HEK293T (cell line): ENCODE measurements at regions not wholly inside any gene's neighbourhood (a gene's known extent, or its start where the extent isn't known, plus 50 kb on each side); places are given as distances from the start of the nearest gene placed in this dataset.

Experiments
- CTCF ChIA-PET: fragments of 350-600 bp; formaldehyde crosslinking; extraction: SDS; loops from one replicate; lab custom pipeline; 2021; ENCODE audit warnings: antibody characterized with exemption, inconsistent platforms; lab: Yijun Ruan, JAX
- POLR2A ChIA-PET: fragments of 350-600 bp; formaldehyde crosslinking; extraction: SDS; loops from one replicate; lab custom pipeline; 2020; ENCODE audit warnings: antibody characterized with exemption, inconsistent platforms; lab: Yijun Ruan, JAX
- DNase-seq: peaks from one replicate; pipeline ENCODE4 v3.0.0; 2012; ENCODE audit warnings: mixed read lengths; ENCODE audit errors: extremely low spot score
- ARNT ChIP-seq: fragments of 450-650 bp; IDR thresholded peaks from 2 replicates; pipeline ENCODE4 v1.6.1; 2017; ENCODE audit warnings: mild to moderate bottlenecking
- BHLHE40 ChIP-seq: fragments of 450-650 bp; IDR thresholded peaks from 2 replicates; pipeline ENCODE4 v1.6.1; 2016; ENCODE audit warnings: mild to moderate bottlenecking, moderate library complexity, borderline replicate concordance
- CTBP1 ChIP-seq: fragments of 450-650 bp; IDR thresholded peaks from 2 replicates; pipeline ENCODE4 v1.6.1; 2016; ENCODE audit warnings: borderline replicate concordance
- ELF4 ChIP-seq: fragments of 450-650 bp; IDR thresholded peaks from 2 replicates; pipeline ENCODE4 v1.6.1; 2017; ENCODE audit warnings: antibody characterized with exemption
- FOXA1 ChIP-seq: fragments of 450-650 bp; IDR thresholded peaks from 2 replicates; pipeline ENCODE4 v1.6.1; 2016; ENCODE audit warnings: mild to moderate bottlenecking
- FOXK2 ChIP-seq: fragments of 450-650 bp; IDR thresholded peaks from 2 replicates; pipeline ENCODE4 v1.6.1; 2016; ENCODE audit warnings: mild to moderate bottlenecking
- FOXM1 ChIP-seq: fragments of 450-650 bp; IDR thresholded peaks from 2 replicates; pipeline ENCODE4 v1.6.1; 2017; ENCODE audit warnings: mild to moderate bottlenecking, borderline replicate concordance
- HDGF ChIP-seq: fragments of 450-650 bp; IDR thresholded peaks from 2 replicates; pipeline ENCODE4 v1.6.1; 2017; ENCODE audit warnings: antibody characterized with exemption, borderline replicate concordance
- L3MBTL2 ChIP-seq: fragments of 450-650 bp; conservative IDR thresholded peaks from 2 replicates; pipeline ENCODE4 v1.6.1; 2016; ENCODE audit warnings: mild to moderate bottlenecking
- LEF1 ChIP-seq: fragments of 450-650 bp; IDR thresholded peaks from 2 replicates; pipeline ENCODE4 v1.6.1; 2017; ENCODE audit warnings: mild to moderate bottlenecking, borderline replicate concordance
- NFRKB ChIP-seq: fragments of 450-650 bp; IDR thresholded peaks from 2 replicates; pipeline ENCODE4 v1.6.1; 2016; ENCODE audit warnings: mild to moderate bottlenecking, moderate library complexity
- SP1 ChIP-seq: fragments of 450-650 bp; IDR thresholded peaks from 2 replicates; pipeline ENCODE4 v1.6.1; 2017
- SUZ12 ChIP-seq: fragments of 450-650 bp; IDR thresholded peaks from 2 replicates; pipeline ENCODE4 v1.6.1; 2016; ENCODE audit warnings: mild to moderate bottlenecking
- TARDBP ChIP-seq: fragments of 450-650 bp; IDR thresholded peaks from 2 replicates; pipeline ENCODE4 v1.6.1; 2016
- ZNF384 ChIP-seq: fragments of 450-650 bp; IDR thresholded peaks from 2 replicates; pipeline ENCODE4 v1.6.1; 2016
- TF ChIP-seq, protein P1 (sequence below): fragments of 450-650 bp; IDR thresholded peaks from 2 replicates; pipeline ENCODE4 v1.6.1; 2016

DNA sequence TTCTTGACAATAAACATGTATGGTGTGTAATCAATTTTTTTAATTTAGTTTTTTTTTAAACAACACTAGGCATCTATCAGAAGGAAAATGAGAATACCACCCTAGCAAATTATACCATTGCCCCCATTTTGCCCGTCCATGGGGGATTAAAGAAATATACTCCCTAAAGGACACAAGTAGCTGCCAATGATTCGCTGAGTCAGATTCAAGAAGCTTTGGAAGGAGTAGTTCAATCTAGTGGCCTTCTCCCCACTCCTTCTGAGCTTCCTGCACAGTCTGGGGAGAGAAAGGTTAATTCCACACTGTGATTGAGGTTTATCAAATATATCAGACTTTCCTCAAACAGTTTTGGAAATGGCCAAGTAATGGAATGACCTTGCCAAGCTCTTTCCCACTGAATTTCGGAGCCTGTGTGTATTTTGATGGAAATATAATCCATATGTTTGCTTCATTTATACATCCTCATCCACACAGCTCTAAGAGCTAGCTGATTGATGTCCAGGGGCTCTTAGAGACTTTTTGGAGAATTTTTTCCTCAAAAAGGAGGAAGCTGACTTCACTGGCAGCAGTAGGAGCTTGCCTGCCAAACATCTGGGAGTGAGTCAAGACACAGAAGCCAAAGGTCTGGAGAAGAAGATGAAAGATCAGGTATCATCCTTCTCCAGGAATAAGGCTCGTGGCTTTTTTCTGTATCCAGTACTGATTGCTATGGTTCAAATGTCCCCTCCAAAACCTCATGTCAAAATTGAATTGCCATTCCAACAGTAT, 478.5 kb upstream of the PROK2 start:
- POLR2A ChIA-PET, result no interaction called here

DNA sequence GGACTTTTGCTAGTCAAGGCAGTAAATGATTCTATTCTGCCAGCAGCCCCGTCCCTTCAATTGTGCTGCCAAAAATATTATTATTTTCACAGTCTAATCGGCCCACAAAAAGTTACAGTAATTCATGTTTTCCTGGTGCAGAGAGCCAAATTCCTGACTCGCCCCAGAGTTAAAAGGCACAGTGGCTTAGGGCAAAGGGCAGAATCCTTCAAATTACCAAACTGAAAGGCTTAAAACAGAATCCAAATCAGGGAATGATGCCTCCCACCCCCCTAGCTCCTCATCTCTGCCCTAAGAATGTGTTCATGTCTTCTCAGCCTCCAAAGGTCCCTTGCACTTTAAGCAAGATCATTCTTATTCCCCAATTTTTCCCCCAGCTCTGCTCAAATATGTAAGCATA, 477.8 kb upstream of the PROK2 start:
- DNase-seq, result no peak
- ChIA-PET CTCF (interaction anchor here (0.7 to 2.0 kb wide), 2 partner anchors 307 to 480 kb away, joined by 7 to 8 read pairs; no protein-coding TSS in a partner anchor), POLR2A (no interaction called here)
- TF ChIP-seq SUZ12, result no peak

More for the DNA sequence above, 478.5 kb upstream of the PROK2 start:
- CTCF ChIA-PET, result interaction anchor here (0.7 to 2.0 kb wide), 3 partner anchors 307 to 481 kb away, joined by 5 to 8 read pairs (median 7); no protein-coding TSS in a partner anchor
- no peak for TF ChIP-seq CTBP1
- no peak for TF ChIP-seq SUZ12
- TF ChIP-seq ARNT, result no peak
- TF ChIP-seq BHLHE40, result no peak
- no peak for TF ChIP-seq FOXA1
- no peak for TF ChIP-seq FOXM1
- no peak for TF ChIP-seq SP1
- TF ChIP-seq L3MBTL2, result no peak
- no peak for DNase-seq

DNA sequence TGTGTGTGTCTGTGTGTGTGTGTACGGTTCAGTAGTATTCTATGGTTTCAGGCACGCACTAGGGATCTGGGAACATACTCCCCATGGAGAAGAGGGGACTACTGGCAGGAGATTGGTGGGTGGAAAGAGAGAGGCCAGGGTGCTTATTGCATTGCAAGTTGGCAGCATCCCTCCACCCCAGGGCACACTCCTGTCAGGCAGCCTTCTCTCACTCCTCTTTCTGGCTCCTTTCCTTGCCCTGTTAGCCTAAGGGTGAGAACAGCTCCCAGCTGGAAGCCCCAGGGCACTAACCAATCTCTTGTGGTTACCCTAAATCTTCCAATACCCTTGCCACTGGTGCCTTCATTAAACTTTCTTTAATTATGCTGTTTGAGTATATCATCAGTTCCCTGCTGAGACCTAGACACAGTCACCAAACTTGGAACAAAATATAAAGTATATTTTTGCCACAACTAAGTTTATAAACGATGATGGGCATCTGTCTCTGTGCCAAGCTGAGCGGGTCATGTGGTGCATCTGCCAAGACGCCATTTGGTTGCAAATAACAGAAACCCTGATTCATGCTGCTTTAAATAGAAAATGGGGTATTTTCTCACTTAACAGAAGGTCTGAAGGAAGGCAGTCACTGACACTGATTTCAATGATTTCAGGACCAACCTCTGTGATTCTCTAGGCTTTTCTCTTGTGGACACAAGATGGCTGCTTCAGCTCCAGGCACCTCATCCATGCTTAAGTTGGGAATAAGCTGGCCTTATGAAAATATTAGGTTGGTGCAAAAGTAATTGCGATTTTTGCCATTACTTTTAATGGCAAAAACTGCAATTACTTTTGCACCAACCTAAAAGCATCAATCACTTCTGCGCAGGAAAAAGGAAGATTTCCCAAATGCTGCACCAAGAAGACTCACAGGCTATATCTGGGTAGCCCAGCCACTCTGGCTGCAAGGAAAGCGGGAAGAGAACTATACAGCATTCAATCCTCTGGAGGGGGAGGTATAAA, 476.9 kb upstream of the PROK2 start:
- CTCF ChIA-PET, result no interaction called here
- DNase-seq, result no peak
- TF ChIP-seq HDGF, result no peak
- TF ChIP-seq ELF4, result peak; percentile 58; the same call in 1 of the 2 replicates
- POLR2A ChIA-PET, result no interaction called here

DNA sequence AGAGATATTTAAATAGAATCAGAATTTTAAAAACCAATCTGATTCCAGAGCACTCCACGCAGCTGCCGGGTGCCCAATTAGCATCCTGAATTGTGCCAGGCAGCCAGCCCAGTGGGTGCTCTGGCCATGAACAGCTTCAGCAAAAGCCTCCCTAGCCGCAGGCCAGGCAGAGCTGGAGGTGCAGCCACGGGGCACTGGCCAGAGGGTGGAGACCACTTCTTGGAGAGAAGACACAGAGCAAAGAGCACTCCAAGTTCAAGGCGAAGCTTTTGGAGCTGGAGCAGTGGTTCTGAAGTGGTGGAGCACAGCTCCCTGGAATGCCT, 475.6 kb upstream of the PROK2 start:
- CTCF ChIA-PET, result no interaction called here
- TF ChIP-seq SP1 (no peak), BHLHE40 (no peak), FOXM1 (no peak), ZNF384 (no peak), CTBP1 (no peak), LEF1 (no peak), SUZ12 (no peak)
- TF ChIP-seq, protein P1, sequence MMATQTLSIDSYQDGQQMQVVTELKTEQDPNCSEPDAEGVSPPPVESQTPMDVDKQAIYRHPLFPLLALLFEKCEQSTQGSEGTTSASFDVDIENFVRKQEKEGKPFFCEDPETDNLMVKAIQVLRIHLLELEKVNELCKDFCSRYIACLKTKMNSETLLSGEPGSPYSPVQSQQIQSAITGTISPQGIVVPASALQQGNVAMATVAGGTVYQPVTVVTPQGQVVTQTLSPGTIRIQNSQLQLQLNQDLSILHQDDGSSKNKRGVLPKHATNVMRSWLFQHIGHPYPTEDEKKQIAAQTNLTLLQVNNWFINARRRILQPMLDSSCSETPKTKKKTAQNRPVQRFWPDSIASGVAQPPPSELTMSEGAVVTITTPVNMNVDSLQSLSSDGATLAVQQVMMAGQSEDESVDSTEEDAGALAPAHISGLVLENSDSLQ, result no peak
- POLR2A ChIA-PET, result no interaction called here
- no peak for DNase-seq

DNA sequence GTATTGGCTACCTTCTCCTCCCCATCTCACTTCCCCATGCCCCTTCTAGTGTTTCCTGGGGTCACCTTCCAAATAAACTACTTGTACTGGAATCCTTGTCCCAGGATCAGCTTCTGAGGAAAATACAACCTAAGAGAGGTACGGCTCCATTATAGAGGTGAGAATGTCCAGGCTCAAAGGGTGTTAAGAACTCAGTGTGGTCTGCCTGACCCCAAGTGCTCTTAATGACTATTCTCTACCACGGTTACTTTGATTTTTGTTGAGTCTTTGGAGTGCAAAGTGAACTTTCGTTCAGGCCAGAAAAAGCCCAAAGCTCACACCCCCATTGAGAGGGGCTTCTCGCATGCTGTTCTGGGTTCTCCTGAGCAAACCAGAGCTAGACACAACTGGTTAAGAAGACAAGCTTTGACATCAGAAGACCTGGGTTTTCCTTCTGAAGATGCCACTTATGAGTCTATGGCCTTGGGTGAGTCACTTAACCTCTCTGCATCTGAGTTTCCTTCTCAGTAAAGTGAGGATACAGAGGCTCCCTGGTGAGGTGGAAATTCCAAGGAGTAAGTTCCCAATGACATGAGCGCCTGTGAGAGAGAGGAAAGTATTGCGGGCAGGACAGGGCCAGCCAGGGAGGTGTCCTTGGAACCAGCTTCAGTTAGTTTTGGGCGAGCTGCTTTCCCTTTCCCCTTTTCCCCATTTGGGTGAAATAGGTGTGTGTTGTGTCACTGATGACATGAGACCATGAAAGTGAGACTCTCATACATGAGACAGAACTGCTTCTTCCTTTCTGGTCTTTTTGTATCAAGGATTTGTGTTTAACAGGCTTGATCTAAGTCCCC, 475.0 kb upstream of the PROK2 start:
- no peak for DNase-seq
- ChIA-PET CTCF (interaction anchor here (1.0 kb wide), 1 partner anchor 385 kb away, joined by 3 read pairs; no protein-coding TSS in a partner anchor), POLR2A (no interaction called here)
- TF ChIP-seq LEF1 (no peak), SP1 (no peak), FOXM1 (no peak), BHLHE40 (no peak), NFRKB (no peak), CTBP1 (no peak), HDGF (no peak), ARNT (no peak)

DNA sequence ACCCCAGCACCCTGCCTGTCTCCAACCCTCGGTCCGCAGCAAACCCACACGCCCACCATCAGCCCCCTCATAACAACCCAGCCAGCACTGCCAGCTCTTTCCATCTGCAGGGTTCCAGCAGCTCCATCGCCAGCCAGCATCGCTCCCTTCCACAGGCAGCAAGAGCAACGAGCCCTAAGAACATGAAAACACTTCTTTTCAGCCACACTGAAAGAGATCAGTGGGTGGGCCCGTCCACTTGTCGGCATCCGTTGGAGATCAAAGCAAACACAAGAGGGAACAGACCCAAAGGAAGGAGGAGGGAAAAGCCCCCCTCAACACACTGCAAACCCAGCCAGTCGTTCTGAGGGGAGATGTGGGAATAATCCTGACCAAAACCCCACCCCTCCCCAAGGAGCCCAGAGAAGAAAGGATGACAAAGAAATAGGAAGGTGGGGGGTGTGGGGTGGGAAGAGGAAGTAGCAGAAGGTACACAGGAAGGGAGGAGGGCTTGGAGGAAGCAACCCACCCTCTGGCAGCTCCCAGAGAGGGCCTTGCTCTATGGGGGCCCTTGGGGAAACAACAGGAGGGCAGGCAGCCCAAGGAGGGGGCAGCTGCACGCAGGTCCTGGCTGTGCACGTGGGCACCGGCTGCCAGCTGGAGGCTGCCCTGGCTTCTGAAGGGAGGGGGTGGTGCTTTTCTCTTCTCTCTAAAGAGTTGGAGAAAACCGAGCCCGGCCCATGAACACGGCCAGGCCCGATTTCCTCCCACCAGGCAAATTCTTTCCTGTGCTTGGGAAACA, 473.6 kb upstream of the PROK2 start:
- TF ChIP-seq SP1 (no peak), NFRKB (no peak), FOXK2 (no peak), HDGF (no peak), FOXM1 (no peak), L3MBTL2 (no peak)
- ChIA-PET POLR2A (no interaction called here), CTCF (interaction anchor here (0.7 kb wide), 1 partner anchor 377 kb away, joined by 3 read pairs; no protein-coding TSS in a partner anchor)
- DNase-seq, result no peak

DNA sequence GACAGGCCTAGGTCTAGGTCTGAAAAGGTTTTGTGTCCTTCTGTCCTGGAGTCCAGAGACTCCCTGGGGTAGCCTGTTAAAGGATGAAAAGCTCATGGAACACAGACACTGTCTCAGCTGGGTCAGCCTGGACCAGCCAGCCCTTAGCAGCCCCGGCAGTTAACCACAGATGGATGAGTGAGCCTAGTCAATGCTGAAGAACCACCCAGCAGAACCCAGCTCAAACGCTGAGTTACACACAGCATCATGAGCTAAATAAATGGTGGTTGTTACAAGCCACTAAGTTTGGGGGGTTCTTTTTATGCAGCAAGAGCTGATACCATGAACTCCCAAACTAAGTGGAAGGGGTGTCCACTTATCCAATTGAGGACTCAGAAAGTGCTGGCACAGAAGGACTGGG, 472.8 kb upstream of the PROK2 start:
- ChIA-PET CTCF (interaction anchor here (0.7 kb wide), 1 partner anchor 377 kb away, joined by 3 read pairs; no protein-coding TSS in a partner anchor), POLR2A (no interaction called here)
- DNase-seq, result no peak
- no peak for TF ChIP-seq FOXK2
- TF ChIP-seq, protein P1, result no peak
- no peak for TF ChIP-seq TARDBP
- no peak for TF ChIP-seq NFRKB
- no peak for TF ChIP-seq BHLHE40
- TF ChIP-seq FOXM1, result no peak
- TF ChIP-seq CTBP1, result no peak
- TF ChIP-seq SUZ12, result no peak
- no peak for TF ChIP-seq FOXA1
- TF ChIP-seq LEF1, result no peak
- no peak for TF ChIP-seq HDGF
- no peak for TF ChIP-seq SP1
- TF ChIP-seq ZNF384, result no peak
- TF ChIP-seq L3MBTL2, result no peak
- no peak for TF ChIP-seq ELF4
- TF ChIP-seq ARNT, result no peak
